ENCODE measurements at regions not wholly inside any gene's neighbourhood (a gene's known extent, or its start where the extent isn't known, plus 50 kb on each side); places are given as distances from the start of the nearest gene placed in this dataset.

DNA sequence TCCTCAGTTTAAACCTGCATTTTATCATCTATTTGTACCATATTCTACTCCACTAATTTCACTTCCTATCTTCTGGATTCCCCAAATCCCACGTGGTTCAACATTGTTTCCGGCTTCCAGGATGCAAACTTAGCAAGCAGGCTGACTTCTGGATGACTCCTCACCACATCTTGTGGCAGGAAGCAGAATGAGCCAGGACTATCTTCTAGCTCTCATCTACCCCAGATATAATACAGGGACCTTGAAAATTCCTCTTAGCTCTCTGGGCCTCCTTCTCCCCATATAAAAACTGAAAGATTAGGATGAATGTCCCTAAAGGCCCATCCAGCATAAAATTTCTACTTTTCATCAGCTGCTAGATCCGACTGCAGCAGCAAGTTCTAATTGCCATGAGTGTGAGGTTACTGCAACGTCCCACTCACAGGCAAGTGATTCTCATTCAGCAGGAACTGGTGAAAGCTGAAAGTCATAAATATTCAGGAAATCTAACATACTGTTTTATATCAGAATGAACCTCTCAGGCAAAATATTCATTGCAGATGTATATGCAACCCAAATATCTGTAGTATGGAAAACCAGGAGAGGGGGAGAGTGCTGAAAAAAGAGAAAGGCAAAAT, 93.4 kb downstream of the KCTD12 start:
- no peak for DNase-seq

DNA sequence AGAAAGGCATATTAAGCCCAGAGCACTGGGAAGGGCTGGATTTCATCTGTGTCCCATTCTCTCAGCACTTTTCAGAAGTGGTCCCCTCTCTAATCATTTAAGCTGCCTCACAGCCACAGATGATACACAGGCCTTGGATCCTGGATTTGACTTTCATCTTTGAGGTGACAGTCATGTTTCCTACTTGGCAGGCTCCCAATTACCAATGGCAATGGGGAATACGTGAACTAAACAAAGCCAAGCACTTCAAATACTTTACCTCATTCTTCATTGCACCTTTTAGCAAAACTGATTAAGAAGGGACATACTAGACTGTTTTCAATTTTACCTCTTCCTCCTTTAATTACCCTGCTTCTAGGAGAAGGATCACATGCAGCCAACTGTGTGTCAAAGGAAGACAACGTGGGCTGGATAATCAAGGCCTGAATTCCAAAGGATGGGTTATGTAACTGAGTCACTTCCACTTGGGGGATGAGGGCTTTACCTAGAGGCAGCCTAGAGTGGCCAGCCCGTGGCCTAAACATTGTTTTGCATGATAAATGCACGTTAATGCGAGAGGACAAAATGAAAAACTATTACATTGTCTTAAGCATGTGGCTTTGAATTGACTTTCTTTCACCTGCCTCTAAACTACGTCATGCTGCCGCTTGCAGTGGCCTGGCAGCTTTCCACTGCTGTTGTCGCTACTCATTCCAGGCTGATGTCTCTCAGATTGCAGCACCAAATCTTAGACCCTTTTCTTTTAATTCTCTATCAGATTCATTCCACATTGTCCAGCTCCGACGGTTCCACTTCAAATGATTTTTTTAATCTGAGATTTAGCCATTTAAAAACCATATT, 95.0 kb downstream of the KCTD12 start:
- no peak for DNase-seq

DNA sequence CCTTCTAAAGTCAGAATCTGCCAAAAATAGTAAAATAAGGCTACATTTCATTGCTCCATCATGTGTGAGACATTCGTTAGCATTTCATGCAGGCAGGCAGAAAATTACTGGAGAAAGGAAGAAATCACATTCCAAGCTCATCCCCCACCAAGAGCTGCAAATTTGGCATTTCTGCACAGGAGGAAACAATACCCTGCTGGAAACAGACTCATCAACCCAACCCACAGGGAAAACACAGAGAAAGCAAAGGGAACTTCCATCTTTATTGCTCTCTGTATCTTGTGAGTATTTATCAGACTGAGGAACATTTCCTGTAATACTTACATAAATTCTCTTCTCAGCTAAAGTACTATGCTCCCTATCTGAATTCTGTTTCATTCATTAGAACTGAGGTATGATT, 95.7 kb downstream of the KCTD12 start:
- no peak for DNase-seq

DNA sequence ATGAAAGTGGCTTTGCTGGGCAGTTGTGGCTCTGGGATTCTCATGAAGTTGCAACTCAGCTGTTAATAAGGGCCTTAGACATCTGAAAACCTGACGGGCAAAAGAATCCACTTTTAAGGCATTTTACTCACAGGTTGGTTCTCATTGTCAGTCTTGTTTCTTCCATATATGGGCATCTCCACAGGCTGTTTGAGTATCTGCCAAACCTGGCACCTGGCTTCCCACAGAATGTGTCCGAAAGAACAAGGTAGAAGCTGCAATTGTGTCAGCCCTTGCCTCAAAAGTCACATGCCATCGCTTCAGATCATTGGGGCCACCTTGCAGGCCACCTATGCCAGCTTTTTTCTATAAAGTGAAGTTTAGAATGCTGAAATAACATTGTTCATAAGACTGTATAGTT, 102.4 kb downstream of the KCTD12 start:
- no peak for DNase-seq

DNA sequence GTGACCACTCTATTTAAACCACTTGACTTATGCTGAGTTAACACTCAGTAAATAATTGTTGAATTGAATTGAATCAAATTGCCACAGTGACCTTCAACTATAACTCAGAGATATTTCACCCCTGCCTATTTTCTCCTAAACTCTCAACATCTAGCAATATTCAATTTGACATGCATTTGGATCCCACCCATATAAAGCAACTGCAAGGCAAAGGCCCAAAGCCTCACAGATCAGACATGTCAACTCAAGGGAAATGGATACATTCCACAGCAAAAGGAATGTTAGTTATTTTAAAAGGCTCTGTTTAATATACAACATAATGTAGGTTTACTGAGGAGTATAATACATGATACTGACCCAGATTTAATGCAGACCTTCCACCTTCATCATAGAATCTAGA, 107.4 kb downstream of the KCTD12 start:
- DNase-seq, result no peak

DNA sequence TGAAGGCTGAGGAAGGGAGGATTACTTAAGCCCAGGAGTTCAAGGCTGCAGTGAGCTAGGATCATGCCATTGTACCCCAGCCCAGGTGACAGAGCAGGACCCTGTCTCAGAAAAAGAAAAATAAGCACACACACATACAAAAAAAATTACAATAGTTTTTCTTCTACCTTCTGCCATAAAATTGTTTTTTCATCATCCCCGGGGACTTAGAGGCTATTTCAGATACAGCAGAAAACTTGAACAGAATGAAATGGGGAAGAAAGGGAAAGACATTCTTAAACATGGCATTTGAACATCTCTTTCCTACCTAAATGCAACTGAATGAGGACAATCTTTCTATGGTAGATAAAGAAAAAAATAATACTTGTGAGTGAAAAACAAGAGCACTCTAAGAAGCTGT, 109.1 kb downstream of the KCTD12 start:
- DNase-seq, result no peak

DNA sequence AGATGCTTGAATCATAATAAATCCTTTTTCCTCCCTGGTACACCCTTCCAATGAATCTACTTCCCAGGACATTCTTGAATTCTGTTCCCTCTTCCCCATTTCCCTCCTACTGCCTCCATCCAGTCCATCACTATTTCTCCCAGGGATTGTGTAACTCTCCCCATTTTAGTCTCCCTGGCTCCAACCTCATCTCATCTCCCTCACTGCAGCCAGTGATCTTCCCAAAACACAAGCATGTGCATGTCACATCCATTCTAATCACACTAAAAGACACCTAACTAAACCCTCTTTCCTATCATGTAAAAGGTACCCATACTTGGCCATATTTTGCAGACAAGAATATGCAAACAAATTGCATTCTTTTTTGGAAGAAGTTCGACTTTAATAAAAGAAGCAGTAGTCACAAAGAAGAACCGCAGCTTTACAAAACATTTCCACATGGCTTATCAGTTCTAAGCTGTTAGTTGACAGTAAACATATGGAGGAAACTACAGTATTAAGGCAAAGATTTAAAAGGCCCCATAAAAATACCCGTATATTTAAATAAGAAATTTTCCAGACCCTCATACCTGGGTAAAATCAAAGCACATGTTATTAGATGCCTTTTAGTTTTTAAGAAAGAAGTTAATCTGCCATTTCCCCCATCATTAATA, 111.0 kb downstream of the KCTD12 start:
- no peak for DNase-seq

DNA sequence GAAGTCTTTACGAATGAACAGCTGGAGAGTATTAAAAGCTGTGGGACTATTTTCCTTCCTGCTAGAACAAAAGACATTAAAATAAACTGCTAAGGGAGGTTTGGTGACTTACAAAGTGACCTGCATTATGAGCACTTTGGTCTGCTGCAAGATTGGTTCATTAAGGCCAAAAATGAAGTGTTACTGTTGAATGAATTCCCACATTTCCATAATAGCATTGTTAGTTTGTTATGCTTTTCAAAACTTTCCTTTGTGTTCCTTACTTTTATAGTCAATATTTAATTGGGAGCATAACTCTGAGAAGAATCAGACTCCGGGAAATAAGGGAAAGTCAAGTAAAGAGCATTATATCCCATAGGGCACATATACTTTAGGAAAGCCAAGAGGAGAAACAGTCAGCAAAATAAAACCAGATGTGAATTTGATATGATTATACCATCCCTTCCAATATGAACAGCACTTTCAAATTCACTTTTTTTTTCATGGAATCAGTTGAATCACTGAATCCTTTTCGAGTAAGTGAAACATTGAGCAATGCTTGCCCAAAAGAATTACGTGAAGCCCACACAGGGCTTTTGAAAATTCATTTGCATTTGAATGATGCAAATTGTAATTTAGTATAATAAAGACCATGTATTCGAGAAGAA, 112.6 kb downstream of the KCTD12 start:
- no peak for DNase-seq

DNA sequence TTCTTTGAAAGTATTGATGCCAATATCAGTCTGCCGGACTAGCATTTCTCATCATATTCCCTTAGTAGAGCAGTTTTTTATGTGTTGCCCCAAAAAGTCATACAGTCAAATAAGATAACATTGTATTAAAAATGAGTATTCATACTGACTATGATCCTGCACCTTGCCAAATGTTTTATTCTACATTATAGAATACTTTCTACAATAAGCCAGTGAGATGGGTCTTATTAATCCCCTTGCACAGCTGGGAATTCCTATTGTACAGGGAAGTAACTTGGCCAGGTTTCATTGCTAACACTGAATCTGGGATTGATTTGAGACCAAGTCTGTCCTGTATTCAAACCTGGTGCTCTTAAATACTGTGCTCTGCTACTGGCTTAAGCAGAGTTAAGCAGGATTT, 114.0 kb downstream of the KCTD12 start:
- no peak for DNase-seq

DNA sequence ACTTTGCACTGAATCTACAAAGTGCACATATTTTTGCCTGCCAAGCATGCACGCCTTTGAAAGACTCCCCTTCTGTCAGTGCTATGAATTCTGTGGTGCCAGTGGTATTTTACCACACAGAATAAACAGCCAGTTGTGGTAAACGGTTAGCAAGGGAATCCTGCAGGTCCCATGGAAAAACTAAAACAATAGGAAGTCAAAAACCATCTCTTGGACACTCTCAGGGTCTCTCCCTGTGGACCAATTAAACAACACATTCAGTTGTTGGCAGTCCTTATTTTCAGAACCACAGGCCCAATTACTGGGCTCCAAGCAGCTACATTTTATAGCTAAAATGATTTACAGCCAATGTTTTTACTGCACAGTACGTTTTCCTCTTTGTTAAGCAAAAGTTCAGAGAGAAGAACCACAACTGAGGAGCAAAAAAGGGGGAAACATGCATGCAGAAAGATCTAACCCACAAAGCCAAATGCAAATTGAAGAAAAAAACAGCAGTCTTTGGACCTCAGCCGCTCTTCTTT, 116.9 kb downstream of the KCTD12 start:
- DNase-seq, result no peak

DNA sequence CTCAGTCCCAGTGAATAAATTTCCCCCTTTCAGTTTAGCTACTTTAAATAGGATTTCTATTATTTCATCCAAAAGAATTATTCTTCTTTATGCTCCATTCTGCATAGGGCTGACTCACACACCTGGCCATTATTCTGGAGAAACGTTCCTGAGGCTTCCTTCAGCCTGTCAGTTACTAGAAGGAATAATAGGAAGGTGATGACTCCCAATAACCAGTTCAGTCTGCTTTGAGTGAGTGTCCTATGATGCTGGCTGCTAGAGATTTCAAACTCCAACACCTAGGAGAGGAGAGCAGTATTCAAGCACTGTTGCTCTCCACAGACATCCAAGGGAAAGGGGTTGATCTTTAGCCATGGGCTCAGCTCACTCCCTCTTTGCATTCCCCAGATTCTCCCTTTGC, 117.8 kb downstream of the KCTD12 start:
- no peak for DNase-seq

DNA sequence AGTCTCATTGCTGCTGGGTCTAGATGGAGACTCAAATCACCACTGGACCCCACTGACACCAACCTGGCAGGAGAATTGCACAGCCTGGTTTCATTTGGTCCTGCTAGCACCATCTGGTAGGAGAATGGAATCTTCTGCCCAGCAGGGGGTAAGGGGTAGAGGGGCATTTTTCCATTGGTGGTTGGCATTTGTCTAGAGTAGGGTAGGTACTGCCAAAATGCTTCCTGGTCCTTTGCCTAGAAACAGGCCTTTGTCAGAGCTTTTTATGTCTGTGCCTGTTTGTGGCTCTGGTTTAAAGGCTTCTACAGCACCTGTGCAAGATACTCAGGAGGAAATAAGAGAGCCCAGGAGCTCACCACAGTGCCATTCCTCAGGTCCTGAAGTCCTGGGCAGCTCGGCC, 121.3 kb downstream of the KCTD12 start:
- DNase-seq, result no peak

DNA sequence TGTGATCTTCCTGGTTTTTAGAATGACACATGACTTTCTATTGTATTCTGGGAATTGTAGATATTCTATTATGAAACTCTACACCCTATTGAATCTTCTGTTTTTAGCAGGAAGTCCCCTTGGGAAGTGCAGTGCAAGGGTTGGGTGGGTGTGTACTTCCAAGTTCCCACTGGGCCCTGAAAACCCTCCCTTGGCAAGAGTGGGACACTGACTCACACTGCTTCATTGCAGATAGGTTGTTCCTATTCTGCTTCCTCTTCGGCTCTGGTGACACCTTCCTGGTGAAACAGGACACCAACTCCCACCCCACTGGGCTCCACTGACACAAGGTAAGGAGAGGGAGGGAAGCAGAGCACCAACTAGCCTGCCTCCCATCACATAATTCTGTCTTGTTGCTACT, 121.8 kb downstream of the KCTD12 start:
- DNase-seq, result no peak

DNA sequence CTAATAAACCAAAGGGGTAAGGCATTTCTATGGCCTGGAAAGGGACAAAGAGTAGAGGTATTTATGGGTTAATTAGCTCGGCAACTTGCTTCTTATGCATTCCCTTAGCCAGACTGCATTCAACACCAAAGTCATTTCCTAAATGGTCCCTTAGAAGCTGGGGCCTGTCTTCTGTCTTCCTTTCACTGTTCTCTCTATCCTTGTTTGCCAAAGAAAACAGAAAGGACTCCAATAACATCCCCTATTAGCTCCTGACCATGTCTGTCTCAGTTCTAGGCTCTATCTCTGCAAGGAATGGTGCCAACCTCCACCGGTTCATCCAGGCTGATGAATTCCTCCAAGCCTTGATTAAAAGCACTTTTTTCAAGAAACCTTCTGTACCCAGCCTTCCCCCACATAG, 123.5 kb downstream of the KCTD12 start:
- no peak for DNase-seq

DNA sequence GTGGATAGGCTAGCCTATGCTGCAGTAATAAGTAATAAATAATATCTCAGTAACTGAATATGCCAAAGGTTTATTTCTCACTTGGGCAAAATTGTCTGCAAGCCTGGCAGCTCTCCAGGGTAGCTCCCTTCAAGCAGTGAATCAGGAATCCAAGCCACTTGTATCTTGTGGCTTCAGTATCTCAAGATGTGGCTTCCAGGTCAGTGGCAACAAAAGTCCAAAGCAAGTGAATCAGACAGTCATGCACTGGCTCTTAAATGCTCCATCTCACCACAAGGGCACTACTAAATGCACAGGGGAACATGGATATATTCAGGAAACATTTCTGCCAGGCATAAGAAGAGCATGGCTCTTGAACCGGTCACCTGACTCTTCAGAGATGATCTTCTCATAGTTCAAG, 126.3 kb downstream of the KCTD12 start:
- DNase-seq, result no peak

DNA sequence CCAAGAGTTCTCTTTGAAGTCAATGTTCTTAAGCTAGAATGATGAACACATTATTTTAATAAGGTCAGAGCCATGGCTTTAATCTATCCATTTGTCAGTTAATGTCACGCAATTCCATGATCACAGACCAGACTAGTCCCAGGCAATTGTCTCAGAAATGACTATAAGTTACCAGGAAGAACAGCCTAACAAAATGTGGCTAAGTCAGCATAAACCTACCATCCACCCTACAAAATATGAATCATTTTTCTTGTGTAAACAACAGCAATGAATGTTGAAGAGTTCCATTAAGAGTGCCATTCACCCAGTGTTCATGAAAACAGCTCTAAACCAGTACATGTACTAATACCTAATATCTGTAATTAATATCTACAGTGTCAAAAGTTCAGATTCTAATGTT, 127.5 kb downstream of the KCTD12 start:
- DNase-seq, result no peak

DNA sequence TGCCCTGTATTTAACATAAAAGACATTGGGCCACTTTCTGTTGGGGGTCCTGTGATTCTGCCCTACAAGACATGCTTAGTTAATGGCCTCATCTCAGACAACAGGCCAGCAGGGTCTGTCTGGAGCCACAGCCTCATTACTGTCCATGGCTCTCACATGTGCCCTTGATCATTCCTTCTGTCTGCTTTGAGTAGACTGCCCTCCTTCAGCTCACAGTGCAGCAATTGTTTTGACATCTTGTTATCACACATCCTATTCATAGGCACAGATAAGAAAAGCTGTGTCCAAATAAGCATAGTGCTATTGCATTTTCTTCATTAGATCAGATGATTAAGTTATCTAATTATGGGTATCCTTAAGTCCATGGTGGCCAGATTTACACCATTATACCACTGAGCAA, 127.9 kb downstream of the KCTD12 start:
- DNase-seq, result no peak

DNA sequence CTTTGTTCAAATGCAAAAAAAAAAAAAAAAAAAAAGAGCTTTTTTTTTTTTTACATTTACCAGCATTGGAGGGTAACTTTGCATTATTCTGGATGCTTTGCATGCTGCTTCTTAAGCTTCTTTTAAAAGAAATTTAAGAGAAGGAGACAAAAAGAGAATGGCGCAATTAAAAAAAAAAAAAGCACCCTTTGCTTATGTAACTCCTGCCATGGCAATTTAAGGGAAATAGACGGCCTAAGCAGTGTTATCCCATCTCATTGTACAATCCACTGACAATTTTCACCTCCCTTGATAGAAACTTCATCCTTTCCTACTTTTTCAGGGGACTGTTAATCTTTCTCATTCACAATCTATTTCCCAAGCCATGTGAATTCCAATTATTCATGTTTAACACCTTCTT, 129.8 kb downstream of the KCTD12 start:
- no peak for DNase-seq

DNA sequence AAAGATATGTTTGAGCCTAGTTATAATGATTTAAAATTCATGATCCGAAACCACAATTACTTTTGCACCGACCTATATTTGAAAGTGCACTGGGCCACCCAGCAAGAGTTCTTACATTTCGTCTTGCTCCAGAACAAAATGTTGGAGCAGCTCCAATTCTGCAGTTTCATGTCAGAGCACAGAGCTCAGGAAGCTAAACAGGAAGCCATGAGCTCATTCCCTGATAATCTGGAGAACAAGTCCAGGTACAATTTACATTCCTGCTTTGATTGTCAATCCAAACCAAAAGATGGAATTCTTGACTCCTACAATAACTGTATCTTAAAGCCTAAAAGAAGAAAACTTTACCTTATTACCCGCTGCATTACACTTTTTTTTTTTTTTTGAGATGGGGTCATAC, 131.8 kb downstream of the KCTD12 start:
- no peak for DNase-seq

DNA sequence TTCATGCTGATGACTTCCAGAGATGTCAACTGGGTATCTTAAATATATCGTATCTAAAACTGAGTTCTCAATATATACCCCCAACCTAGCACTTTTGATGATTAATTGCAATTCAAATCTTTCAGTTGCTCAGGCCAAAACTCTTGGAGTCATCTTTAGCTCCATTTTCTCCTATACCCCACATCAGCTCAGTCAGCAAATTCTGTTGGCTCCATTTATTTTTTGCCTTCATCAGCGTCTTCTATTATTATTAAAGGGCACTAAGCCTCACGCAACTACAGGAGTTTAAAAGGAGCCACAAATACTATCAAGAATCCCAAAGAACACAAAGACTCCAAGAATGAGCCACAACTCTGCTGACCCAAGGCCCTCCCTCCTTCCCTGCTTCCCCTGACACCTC, 134.9 kb downstream of the KCTD12 start:
- no peak for DNase-seq

DNA sequence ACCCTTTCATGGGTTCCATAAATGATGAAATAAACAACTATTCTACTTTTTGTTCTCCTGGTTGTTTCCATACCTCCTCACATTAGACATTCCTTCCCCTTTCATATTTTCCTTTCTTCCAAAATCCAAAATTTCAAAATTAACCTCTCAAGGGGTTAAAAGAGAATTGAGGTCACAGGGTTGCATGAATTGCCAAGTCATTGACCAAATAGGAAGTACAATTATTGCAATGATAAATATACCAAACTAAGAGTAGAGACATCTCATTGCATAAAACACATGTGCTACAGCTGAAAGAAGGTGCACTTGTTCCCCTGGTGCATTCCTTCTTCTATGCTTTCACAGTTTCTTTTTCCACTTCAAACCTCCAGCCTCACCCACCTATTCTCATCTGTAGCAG, 136.1 kb downstream of the KCTD12 start:
- no peak for DNase-seq

DNA sequence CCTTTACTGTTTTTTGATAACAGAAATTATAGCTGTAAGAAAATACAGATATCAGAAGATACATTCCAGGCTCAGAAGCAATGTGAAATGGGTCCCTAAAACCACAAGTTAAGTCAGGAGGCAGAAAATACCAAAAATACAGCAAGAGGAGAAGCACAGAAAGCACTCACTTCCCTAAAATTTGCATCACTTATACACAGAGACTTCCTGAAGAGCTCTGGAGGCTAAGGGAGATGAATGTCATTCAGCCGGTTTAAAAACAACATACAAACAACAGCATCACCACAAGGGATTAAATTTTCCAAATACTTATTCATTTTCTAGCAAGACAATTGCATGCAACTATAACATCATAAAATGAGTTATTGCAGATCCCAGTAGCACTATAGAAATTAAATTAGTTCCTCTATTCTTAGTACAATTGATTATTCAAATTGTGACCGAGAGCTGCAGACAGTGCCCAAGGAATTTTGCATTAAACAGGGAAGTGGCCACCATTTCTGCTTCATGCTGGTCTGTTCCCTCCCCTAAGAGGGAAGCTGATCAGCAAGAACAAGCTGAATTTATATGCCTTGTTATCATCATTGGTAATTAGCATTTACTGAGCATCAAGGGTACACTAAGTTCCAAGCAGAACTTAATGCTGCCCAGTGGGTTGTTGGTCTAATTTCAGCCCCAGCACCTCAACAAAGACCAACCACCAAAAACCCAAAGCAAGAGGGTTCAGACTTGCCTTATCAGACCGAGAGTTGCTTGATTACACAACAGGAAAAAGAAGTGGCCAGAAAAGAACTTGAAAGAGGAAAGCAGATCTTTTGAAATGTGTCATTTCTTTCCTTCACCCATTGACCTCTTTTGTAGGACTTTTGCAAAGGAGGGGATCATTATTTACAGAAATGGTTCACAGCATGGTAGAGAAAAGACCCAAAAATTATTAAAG, 140.7 kb downstream of the KCTD12 start:
- DNase-seq, result no peak

Measured in activated naive CD4-positive, alpha-beta T cell treated with anti-CD3 and anti-CD28 coated beads, Interleukin-2, amount 50 U/mL, for 16 hours (primary cell).